HCT116 (cell line): ENCODE measurements at regions not wholly inside any gene's neighbourhood (a gene's known extent, or its start where the extent isn't known, plus 50 kb on each side); places are given as distances from the start of the nearest gene placed in this dataset.

Source experiments
- ATAC-seq: fragments of 200-7000 bp; cut with Tn5 transposase; 2 replicates; pipeline ENCODE4 v1.9.1; 2020; ENCODE audit warnings: mild to moderate bottlenecking, moderate library complexity
- BruUV-seq: library from RNA; stranded (reverse); fragments of 400-500 nt; replicated peaks from 2 replicates; lab custom pipeline; 2021; lab: Mats Ljungman, UMichigan
- CTCF ChIA-PET: fragments of 300-600 bp; sonication (Branson Sonifier 250); formaldehyde crosslinking; loops from one replicate; lab custom pipeline; 2021; ENCODE audit warnings: antibody characterized with exemption; lab: Charles Lee
- POLR2A ChIA-PET: fragments of 300-600, 350-600 bp; sonication (Branson Sonifier 250); formaldehyde crosslinking; loops from one replicate; lab custom pipeline; 2021; ENCODE audit warnings: antibody characterized with exemption; lab: Charles Lee
- RAD21 ChIA-PET, 2 experiments: fragments of 300-600 bp; sonication (Branson Sonifier 250); formaldehyde crosslinking; loops; one replicate each; lab custom pipeline; 2023; ENCODE audit warnings: low total read pairs in 2 of 2; ENCODE audit not compliant: uncharacterized antibody in 2 of 2, unreplicated experiment in 2 of 2, low non-redundant PET in 1 of 2; lab: Charles Lee
- DNase-seq: peaks from one replicate; pipeline ENCODE4 v3.0.0-alpha.2; 2010; ENCODE audit warnings: low read depth, low spot score
- H2AFZ ChIP-seq: fragments of 200-600 bp; shearing (Covaris generic), sonication (generic); 2 replicates; pipeline ENCODE4 v1.6.1; 2017; ENCODE audit warnings: low read depth, mixed run types, mixed read lengths, antibody characterized with exemption, low read length; ENCODE audit not compliant: poor library complexity, severe bottlenecking
- H3K27ac ChIP-seq: 2 replicates; pipeline ENCODE4 v1.5.1; 2012; ENCODE audit warnings: low read depth, low read length
- H3K27me3 ChIP-seq: fragments of 200-600 bp; sonication (generic); 2 replicates; pipeline ENCODE4 v1.6.1; 2016; ENCODE audit warnings: mixed run types, low read length, mixed read lengths; ENCODE audit not compliant: insufficient read depth
- H3K36me3 ChIP-seq, 2 experiments: fragments of 200-500 bp in 1 of 2; fragments of 200-600 bp in 1 of 2; sonication (Bioruptor generic) in 1 of 2; sonication (generic) in 1 of 2; 2 replicates each; pipeline versions ENCODE4 v1.5.1 to v1.6.1; 2014 to 2016; ENCODE audit warnings: low read length in 2 of 2, inconsistent platforms in 1 of 2, mixed read lengths in 1 of 2, mixed run types in 1 of 2; ENCODE audit not compliant: insufficient read depth in 2 of 2, control insufficient read depth in 1 of 2
- H3K4me1 ChIP-seq, 2 experiments: fragments of 200-600 bp in 1 of 2; sonication (generic) in 1 of 2; 2 replicates each; pipeline versions ENCODE4 v1.5.1 to v1.6.1; 2012 to 2017; ENCODE audit warnings: low read length in 2 of 2, inconsistent platforms in 1 of 2, mild to moderate bottlenecking in 1 of 2, mixed read lengths in 1 of 2, mixed run types in 1 of 2, moderate library complexity in 1 of 2; ENCODE audit not compliant: insufficient read depth in 2 of 2, control insufficient read depth in 1 of 2
- H3K4me2 ChIP-seq: fragments of 200-600 bp; sonication (generic); 2 replicates; pipeline ENCODE4 v1.6.1; 2017; ENCODE audit warnings: mixed run types, low read length, mixed read lengths
- H3K4me3 ChIP-seq, 2 experiments: fragments of 200-600 bp in 1 of 2; sonication (generic) in 1 of 2; replicated peaks in 1 of 2; 2 replicates each; pipeline ENCODE4 v1.5.1; 2011 to 2016; ENCODE audit warnings: low read length in 2 of 2, control low read depth in 1 of 2, low read depth in 1 of 2, mild to moderate bottlenecking in 1 of 2, mixed read lengths in 1 of 2, mixed run types in 1 of 2
- H3K79me2 ChIP-seq: fragments of 200-600 bp; sonication (generic); 2 replicates; pipeline ENCODE4 v1.6.1; 2017; ENCODE audit warnings: mild to moderate bottlenecking, mixed run types, low read length, moderate library complexity, mixed read lengths; ENCODE audit not compliant: insufficient read depth
- H3K9ac ChIP-seq: fragments of 200-600 bp; sonication (generic); 2 replicates; pipeline ENCODE4 v1.6.1; 2016; ENCODE audit warnings: low read length, mixed read lengths
- H3K9me2 ChIP-seq: fragments of 200-600 bp; sonication (generic), shearing (Covaris generic); 2 replicates; pipeline ENCODE4 v1.6.1; 2017; ENCODE audit warnings: mixed run types, mild to moderate bottlenecking, moderate library complexity; ENCODE audit not compliant: insufficient read depth
- H3K9me3 ChIP-seq, 2 experiments: fragments of 200-500 bp in 1 of 2; fragments of 200-600 bp in 1 of 2; sonication (Bioruptor generic) in 1 of 2; sonication (generic) in 1 of 2; 2 replicates each; pipeline ENCODE4 v1.6.1; 2014 to 2017; ENCODE audit warnings: low read length in 2 of 2, mixed read lengths in 2 of 2, inconsistent platforms in 1 of 2, low read depth in 1 of 2, mild to moderate bottlenecking in 1 of 2, mixed run types in 1 of 2, moderate library complexity in 1 of 2; ENCODE audit not compliant: control insufficient read depth in 1 of 2, insufficient read depth in 1 of 2
- H4K20me1 ChIP-seq: fragments of 200-600 bp; sonication (generic), shearing (Covaris generic); 2 replicates; pipeline ENCODE4 v1.6.1; 2017; ENCODE audit warnings: mixed run types, mild to moderate bottlenecking, moderate library complexity; ENCODE audit not compliant: insufficient read depth
- ATF3 ChIP-seq: IDR thresholded peaks from 2 replicates; pipeline ENCODE4 v1.6.1; 2012
- CBX3 ChIP-seq: IDR thresholded peaks from 2 replicates; pipeline ENCODE4 v1.6.1; 2012; ENCODE audit warnings: low read depth
- CEBPB ChIP-seq: IDR thresholded peaks from 2 replicates; pipeline ENCODE4 v1.6.1; 2012; ENCODE audit warnings: low read depth
- CTCF ChIP-seq, 3 experiments: fragments of 200-600 bp in 1 of 3; sonication (generic) in 1 of 3; IDR thresholded peaks in 2 of 3; conservative IDR thresholded peaks in 1 of 3; 2 replicates each; pipeline ENCODE4 v1.5.1; 2012 to 2017; ENCODE audit warnings: low read depth in 2 of 3, low read length in 2 of 3, antibody characterized with exemption in 1 of 3, borderline replicate concordance in 1 of 3, control low read depth in 1 of 3, mild to moderate bottlenecking in 1 of 3, mixed read lengths in 1 of 3, mixed run types in 1 of 3, moderate library complexity in 1 of 3; ENCODE audit not compliant: insufficient read depth in 1 of 3
- EGR1 ChIP-seq: IDR thresholded peaks from 2 replicates; pipeline ENCODE4 v1.6.1; 2012; ENCODE audit warnings: low read depth
- ELF1 ChIP-seq: IDR thresholded peaks from 2 replicates; pipeline ENCODE4 v1.6.1; 2012; ENCODE audit warnings: low read depth, borderline replicate concordance
- EZH2 ChIP-seq: fragments of 200-600 bp; sonication (generic); IDR thresholded peaks from 2 replicates; pipeline ENCODE4 v1.6.1; 2017; ENCODE audit warnings: antibody characterized with exemption, mixed run types
- EZH2phosphoT487 ChIP-seq: fragments of 200-600 bp; IDR thresholded peaks from 2 replicates; pipeline ENCODE4 v1.6.1; 2018; ENCODE audit warnings: antibody characterized with exemption, borderline replicate concordance
- FOSL1 ChIP-seq: IDR thresholded peaks from 2 replicates; pipeline ENCODE4 v1.6.1; 2012; ENCODE audit warnings: low read depth
- JUND ChIP-seq: IDR thresholded peaks from 2 replicates; pipeline ENCODE4 v1.6.1; 2012
- MAX ChIP-seq: IDR thresholded peaks from 2 replicates; pipeline ENCODE4 v1.6.1; 2012
- POLR2AphosphoS5 ChIP-seq: IDR thresholded peaks from 2 replicates; pipeline ENCODE4 v1.6.1; 2011; ENCODE audit warnings: mild to moderate bottlenecking, low read depth, low read length, moderate library complexity
- REST ChIP-seq: IDR thresholded peaks from 2 replicates; pipeline ENCODE4 v1.6.1; 2012; ENCODE audit warnings: low read depth
- SP1 ChIP-seq: IDR thresholded peaks from 2 replicates; pipeline ENCODE4 v1.6.1; 2012; ENCODE audit warnings: low read depth
- SRF ChIP-seq: IDR thresholded peaks from 2 replicates; pipeline ENCODE4 v1.6.1; 2012; ENCODE audit warnings: low read depth
- TCF7L2 ChIP-seq: IDR thresholded peaks from 2 replicates; pipeline ENCODE4 v1.7.0; 2011; ENCODE audit warnings: borderline replicate concordance, inconsistent platforms; ENCODE audit not compliant: insufficient read depth, insufficient read length; ENCODE audit errors: extremely low read depth
- YY1 ChIP-seq: IDR thresholded peaks from 2 replicates; pipeline ENCODE4 v1.6.1; 2011; ENCODE audit warnings: low read length, low read depth, moderate library complexity, mild to moderate bottlenecking; ENCODE audit not compliant: insufficient replicate concordance; ENCODE audit errors: extremely low read depth
- ZFX ChIP-seq: fragments of 450-650 bp; IDR thresholded peaks from 2 replicates; pipeline ENCODE4 v1.6.1; 2017
- intact Hi-C: fragments of 100-400 bp; cut with micrococcal nuclease; formaldehyde crosslinking; loops from 2 replicates; pipeline ENCODE4 v1.10.0; 2022

- intact Hi-C loops, result no loop called here
- ChIA-PET CTCF (no interaction called here), RAD21 (no interaction called here), POLR2A (no interaction called here)
- Histone ChIP-seq H3K27me3 (no peaks in the 10 kb centered on the region), H3K4me1 (no peaks in the 10 kb centered on the region), H3K9me3 (no peaks in the 10 kb centered on the region), H3K9ac (no peak overlapping the region), H3K79me2 (no peaks in the 10 kb centered on the region), H2AFZ (no peak overlapping the region), H3K9me2 (no peaks in the 10 kb centered on the region), H4K20me1 (no peaks in the 10 kb centered on the region), H3K4me2 (no peak overlapping the region), H3K36me3 (no peaks in the 10 kb centered on the region), H3K27ac (no peak overlapping the region), H3K4me3 (no peak overlapping the region)
- BruUV-seq, result no TSS peak
- ATAC-seq (no peak), DNase-seq (no peak)
- TF ChIP-seq EGR1 (no peak), SP1 (no peak), EZH2 (no peak), REST (no peak), YY1 (no peak), MAX (no peak), JUND (no peak), EZH2phosphoT487 (no peak), FOSL1 (no peak), SRF (no peak), ZFX (no peak), POLR2AphosphoS5 (no peak), ATF3 (no peak), ELF1 (no peak), CEBPB (no peak), CBX3 (no peak), CTCF (IDR thresholded peaks at IDR 0.05 in 2 of 3, conservative IDR thresholded peaks at IDR 0.05 in 1 of 3; ENCODE audit: borderline replicate concordance in 1 of 3, insufficient read depth in 1 of 3, low read depth in 2 of 3, low read length in 2 of 3) (no peak), TCF7L2 (no peak)
These were observed 717.3 kb downstream of the DACH1 start for GRCh38 chr13:71149498-71150363.
